Transverse colon (tissue), 4 donors: ENCODE measurements at regions not wholly inside any gene's neighbourhood (a gene's known extent, or its start where the extent isn't known, plus 50 kb on each side); places are given as distances from the start of the nearest gene placed in this dataset.

ENCODE experiments used
- DNase-seq: peaks from one replicate; pipeline ENCODE4 v3.0.0-alpha.2; 2019
- H3K27ac ChIP-seq, 4 donors: fragments of 200-600 bp; sonication (generic); 2 replicates each; pipeline ENCODE4 v1.5.1; 2016 to 2018; ENCODE audit warnings: inconsistent platforms in 4 of 4
- H3K27me3 ChIP-seq: fragments of 200-600 bp; sonication (generic); 2 replicates; pipeline ENCODE4 v1.5.1; 2017; ENCODE audit warnings: inconsistent platforms
- H3K36me3 ChIP-seq, 4 donors: fragments of 200-600 bp; sonication (generic); 2 replicates each; pipeline ENCODE4 v1.5.1; 2017 to 2019; ENCODE audit warnings: inconsistent platforms in 4 of 4
- H3K4me1 ChIP-seq, 4 donors: fragments of 200-600 bp; sonication (generic); 2 replicates each; pipeline ENCODE4 v1.5.1; 2017 to 2020; ENCODE audit warnings: inconsistent platforms in 4 of 4
- H3K4me3 ChIP-seq, 4 donors: fragments of 200-600 bp; sonication (generic); 1 replicate in 1 of 4; 2 replicates in 3 of 4; pipeline versions ENCODE4 v1.5.1 to v1.6.1; 2017 to 2019; ENCODE audit warnings: inconsistent platforms in 4 of 4
- H3K9me3 ChIP-seq, 2 donors: fragments of 200-600 bp; sonication (generic); 2 replicates each; pipeline ENCODE4 v1.5.1; 2017 to 2019; ENCODE audit warnings: inconsistent platforms in 2 of 2
- CTCF ChIP-seq, 5 experiments: fragments of 200-600 bp in 3 of 5; fragments of 450-650 bp in 2 of 5; sonication (generic) in 3 of 5; IDR thresholded peaks; 1 replicate in 2 of 5; 2 replicates in 3 of 5; pipeline ENCODE4 v1.5.1; 2016 to 2017; ENCODE audit warnings: antibody characterized with exemption in 5 of 5, inconsistent platforms in 3 of 5, mild to moderate bottlenecking in 2 of 5, moderate library complexity in 1 of 5
- EP300 ChIP-seq: sonication (generic); formaldehyde crosslinking; IDR thresholded peaks from one replicate; pipeline ENCODE4 v1.6.1; 2017; ENCODE audit warnings: antibody characterized with exemption, low read depth
- POLR2A ChIP-seq: fragments of 450-650 bp; IDR thresholded peaks from one replicate; pipeline ENCODE4 v1.6.1; 2016; ENCODE audit warnings: antibody characterized with exemption, mild to moderate bottlenecking, moderate library complexity
- POLR2AphosphoS5 ChIP-seq, 3 donors: sonication (generic); formaldehyde crosslinking; IDR thresholded peaks; one replicate each; pipeline ENCODE4 v1.6.1; 2016; ENCODE audit warnings: antibody characterized with exemption in 3 of 3
- WGBS, 2 donors: methylation state at CpG; one replicate each; pipeline ENCODE4 v1.1.5; 2018; ENCODE audit warnings: low coverage in 1 of 2; 5-methylcytosine and 5-hydroxymethylcytosine counted together
- in situ Hi-C, 4 donors: fragments of 200-750 bp; cut with MboI; loops; one replicate each; pipeline versions ENCODE4 v1.15.0 to v1.15.1; 2017; ENCODE audit warnings: low sequenced_read_pairs in 3 of 4, low pct_ligation_motif_present in 1 of 4, low pct_unique_long_range_greater_than_20kb in 1 of 4
- intact Hi-C: fragments of 100-400 bp; cut with DNase I; formaldehyde crosslinking; loops from one replicate; pipeline ENCODE4 v1.15.1; 2023; ENCODE audit warnings: low total_unique reads

DNA sequence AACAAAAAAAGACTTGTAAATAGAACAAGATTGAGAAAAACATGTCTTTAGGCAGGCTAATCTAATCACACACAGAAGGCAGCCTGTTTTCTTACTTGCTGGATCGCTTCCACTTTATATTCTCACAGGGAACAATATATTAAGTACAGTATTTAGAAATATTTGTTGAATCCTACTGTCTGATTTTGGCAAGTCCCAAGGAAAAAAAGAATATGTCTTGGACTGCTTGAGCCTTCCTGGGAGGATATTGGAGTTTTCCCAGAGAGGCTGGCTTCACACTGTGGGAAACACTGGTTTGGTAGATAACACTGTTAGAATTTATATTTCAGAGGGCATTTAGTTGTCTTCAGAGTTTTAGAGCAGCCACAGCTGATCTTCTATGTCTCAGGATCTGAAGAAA lies 229.7 kb downstream of the PRL start:
- H3K9me3 ChIP-seq = no peaks in the 10 kb centered on the region
- TF ChIP-seq EP300 (no peak), POLR2AphosphoS5 (IDR thresholded peaks at IDR 0.05) (no peak), POLR2A (no peak), CTCF (IDR thresholded peaks at IDR 0.05) (no peak)
- no peaks in the 10 kb centered on the region for H3K36me3 ChIP-seq
- intact Hi-C loops (no loop called here), in situ Hi-C loops (no loop called here)
- H3K27me3 ChIP-seq = no peaks in the 10 kb centered on the region
- peaks cover 0 to 13% (median 2%) of the 10 kb centered on the region in 4 donors for H3K4me1 ChIP-seq
- H3K4me3 ChIP-seq = no peak overlapping the region
- WGBS, 2 donors = 71 to 75% methylated on average over 1 of the region's 1 CpG
- H3K27ac ChIP-seq = no peak overlapping the region
- DNase-seq = no peak

DNA sequence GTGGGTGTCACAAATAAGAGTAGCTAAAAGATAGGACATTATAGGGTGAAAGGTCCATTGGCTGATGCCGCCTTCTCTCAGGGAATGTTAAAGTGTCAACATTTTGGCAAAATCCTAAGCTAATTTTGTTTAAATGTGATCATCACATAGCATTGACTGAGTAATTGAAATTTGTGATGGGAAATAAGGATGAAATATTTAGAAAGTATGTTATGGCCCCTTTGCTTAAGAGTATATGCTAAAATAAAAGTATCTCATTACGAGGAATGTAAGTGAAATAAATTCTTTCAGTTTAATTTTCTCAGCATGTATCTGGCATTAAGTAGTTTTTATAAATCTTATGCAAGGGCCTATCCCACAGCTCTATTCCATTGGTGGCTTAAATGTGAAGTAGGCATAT lies 229.2 kb downstream of the PRL start:
- in situ Hi-C loops (no loop called here), intact Hi-C loops (no loop called here)
- Histone ChIP-seq H3K27me3 (no peaks in the 10 kb centered on the region), H3K4me3 (no peak overlapping the region), H3K36me3 (no peaks in the 10 kb centered on the region), H3K9me3 (no peaks in the 10 kb centered on the region), H3K27ac (no peak overlapping the region), H3K4me1 (peaks cover 0 to 13% (median 2%) of the 10 kb centered on the region in 4 donors)
- 90 to 91% methylated on average over 2 of the region's 2 CpGs for WGBS, 2 donors
- TF ChIP-seq POLR2A (no peak), EP300 (no peak), POLR2AphosphoS5 (IDR thresholded peaks at IDR 0.05) (no peak), CTCF (IDR thresholded peaks at IDR 0.05) (no peak)
- no peak for DNase-seq

DNA sequence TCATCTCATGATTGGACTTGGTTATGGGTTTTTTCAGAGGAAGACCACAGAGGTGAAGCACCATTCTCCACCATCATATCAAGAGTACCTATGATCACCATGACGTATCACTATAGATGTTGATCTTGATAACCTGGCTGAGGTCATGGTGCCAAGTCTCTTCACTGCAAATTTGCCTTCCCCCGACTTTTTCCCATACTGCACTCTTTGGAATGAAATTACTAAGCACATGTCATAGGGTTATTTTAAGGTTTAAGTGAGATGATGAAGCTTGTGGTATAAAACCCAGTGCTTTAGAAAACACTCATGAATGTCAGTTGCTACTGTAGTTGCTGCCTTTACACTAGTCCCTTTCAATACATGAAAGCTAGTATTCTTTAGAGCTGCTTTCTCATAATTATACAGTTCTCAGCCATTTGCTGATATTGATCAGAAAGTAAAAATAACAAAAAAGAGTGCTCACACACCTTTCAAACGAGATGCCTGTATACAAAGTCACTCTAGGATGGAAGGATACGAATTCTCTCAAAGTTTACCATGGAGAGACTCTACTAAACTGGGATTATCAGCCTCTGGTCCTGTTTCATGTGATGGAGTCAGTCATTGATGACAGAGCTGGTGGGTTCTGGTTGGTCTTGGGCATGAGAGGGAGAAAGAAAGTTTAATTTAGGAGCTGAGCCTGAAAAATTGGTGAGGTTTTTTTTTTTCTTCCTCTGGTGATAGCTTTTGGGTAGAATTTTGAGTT lies 228.1 kb downstream of the PRL start:
- 66 to 69% methylated on average over 3 to 4 of the region's 4 CpGs for WGBS, 2 donors
- Histone ChIP-seq H3K36me3 (no peaks in the 10 kb centered on the region), H3K27ac (peak overlapping the region in 1 of 4 donors; percentile 15), H3K4me3 (no peak overlapping the region), H3K4me1 (peaks cover 0 to 17% (median 2%) of the 10 kb centered on the region in 4 donors), H3K27me3 (no peaks in the 10 kb centered on the region), H3K9me3 (no peaks in the 10 kb centered on the region)
- intact Hi-C loops = no loop called here
- DNase-seq = no peak
- TF ChIP-seq POLR2AphosphoS5 (IDR thresholded peaks at IDR 0.05) (no peak), POLR2A (no peak)
- in situ Hi-C loops = no loop called here

- no peaks in the 10 kb centered on the region for H3K27me3 ChIP-seq
- no peaks in the 10 kb centered on the region for H3K9me3 ChIP-seq
- TF ChIP-seq EP300 = no peak
- no peak for TF ChIP-seq CTCF (IDR thresholded peaks at IDR 0.05)
- no peak for TF ChIP-seq POLR2A
- H3K4me1 ChIP-seq = peaks cover 0 to 18% (median 2%) of the 10 kb centered on the region in 4 donors
- intact Hi-C loops (no loop called here), in situ Hi-C loops (no loop called here)
- no peak for DNase-seq
- no peaks in the 10 kb centered on the region for H3K36me3 ChIP-seq
- no peak overlapping the region for H3K4me3 ChIP-seq
- H3K27ac ChIP-seq = peak overlapping the region in 1 of 4 donors; percentile 15
- 63 to 82% methylated on average over 2 to 3 of the region's 3 CpGs for WGBS, 2 donors
These were observed 227.5 kb downstream of the PRL start for GRCh38 chr6:22069306-22069800.
